ENCODE measurements at regions not wholly inside any gene's neighbourhood (a gene's known extent, or its start where the extent isn't known, plus 50 kb on each side); places are given as distances from the start of the nearest gene placed in this dataset.

- DNase-seq (ENCODE audit: low read depth), result no peak
Measured at GRCh38 chr12:14153803-14154202, 172.4 kb upstream of the GRIN2B start.

GRCh38 chr12:14156606-14157005, 175.2 kb upstream of the GRIN2B start:
- DNase-seq (ENCODE audit: low read depth), result no peak

- no peak for DNase-seq (ENCODE audit: low read depth)
Measured at GRCh38 chr12:14157088-14157747, 175.8 kb upstream of the GRIN2B start.

- DNase-seq (ENCODE audit: low read depth), result no peak
Measured at GRCh38 chr12:14164266-14164665, 182.9 kb upstream of the GRIN2B start.

- DNase-seq (ENCODE audit: low read depth), result peak; percentile 30
Measured at GRCh38 chr12:14167005-14167628, 185.7 kb upstream of the GRIN2B start.

GRCh38 chr12:14169281-14169680, 187.9 kb upstream of the GRIN2B start:
- DNase-seq (ENCODE audit: low read depth), result no peak

- no peak for DNase-seq (ENCODE audit: low read depth)
Measured at GRCh38 chr12:14171106-14171505, 189.7 kb upstream of the GRIN2B start.

- no peak for DNase-seq (ENCODE audit: low read depth)
Measured at GRCh38 chr12:14175206-14175605, 190.3 kb upstream of the ATF7IP start.

- DNase-seq (ENCODE audit: low read depth), result peak; percentile 6
Measured at GRCh38 chr12:14185427-14186192, 179.9 kb upstream of the ATF7IP start.

GRCh38 chr12:14186193-14186502, 179.3 kb upstream of the ATF7IP start:
- no peak for DNase-seq (ENCODE audit: low read depth)

- DNase-seq (ENCODE audit: low read depth), result no peak
Measured at GRCh38 chr12:14187002-14187401, 178.5 kb upstream of the ATF7IP start.

- DNase-seq (ENCODE audit: low read depth), result no peak
Measured at GRCh38 chr12:14187966-14188365, 177.5 kb upstream of the ATF7IP start.

GRCh38 chr12:14188744-14189143, 176.7 kb upstream of the ATF7IP start:
- DNase-seq (ENCODE audit: low read depth), result no peak

- DNase-seq (ENCODE audit: low read depth), result no peak
Measured at GRCh38 chr12:14190694-14191093, 174.8 kb upstream of the ATF7IP start.

- DNase-seq (ENCODE audit: low read depth), result no peak
Measured at GRCh38 chr12:14191612-14192011, 173.9 kb upstream of the ATF7IP start.

GRCh38 chr12:14193639-14194038, 171.8 kb upstream of the ATF7IP start:
- DNase-seq (ENCODE audit: low read depth), result no peak

- DNase-seq (ENCODE audit: low read depth), result no peak
Measured at GRCh38 chr12:14194572-14194971, 170.9 kb upstream of the ATF7IP start.

- DNase-seq (ENCODE audit: low read depth), result no peak
Measured at GRCh38 chr12:14199455-14200198, 165.9 kb upstream of the ATF7IP start.

GRCh38 chr12:14200598-14200997, 164.9 kb upstream of the ATF7IP start:
- DNase-seq (ENCODE audit: low read depth), result no peak

GRCh38 chr12:14201291-14201690, 164.2 kb upstream of the ATF7IP start:
- DNase-seq (ENCODE audit: low read depth), result no peak

GRCh38 chr12:14207905-14208551, 157.5 kb upstream of the ATF7IP start:
- no peak for DNase-seq (ENCODE audit: low read depth)

GRCh38 chr12:14211947-14212387, 153.5 kb upstream of the ATF7IP start:
- no peak for DNase-seq (ENCODE audit: low read depth)

All from fibroblast of gingiva (primary cell).